ENCODE measurements at regions not wholly inside any gene's neighbourhood (a gene's known extent, or its start where the extent isn't known, plus 50 kb on each side); places are given as distances from the start of the nearest gene placed in this dataset.

GRCh38 chr12:68521848-68522502 is 88.7 kb upstream of the RAP1B start:
- DNase-seq (no peak), ATAC-seq (no peak)
- Histone ChIP-seq H3K4me1 (no peaks in the 10 kb centered on the region), H3K27me3 (no peaks in the 10 kb centered on the region), H3K9me3 (no peaks in the 10 kb centered on the region), H3K4me3 (no peak overlapping the region), H3K27ac (peak overlapping the region; percentile 6), H3K36me3 (no peaks in the 10 kb centered on the region)
- no peak for TF ChIP-seq CTCF (IDR thresholded peaks at IDR 0.05)
- intact Hi-C loops (cut with DNase I), result no loop called here

- no peak overlapping the region for H3K27ac ChIP-seq
- intact Hi-C loops (cut with DNase I), result no loop called here
Observed at GRCh38 chr12:68529466-68529865, 81.2 kb upstream of the RAP1B start.

GRCh38 chr12:68529869-68530268 is 80.8 kb upstream of the RAP1B start:
- ATAC-seq (no peak), DNase-seq (no peak)
- Histone ChIP-seq H3K27ac (no peak overlapping the region), H3K4me3 (no peak overlapping the region), H3K9me3 (no peaks in the 10 kb centered on the region), H3K27me3 (no peaks in the 10 kb centered on the region), H3K36me3 (no peaks in the 10 kb centered on the region), H3K4me1 (no peaks in the 10 kb centered on the region)
- intact Hi-C loops (cut with DNase I), result no loop called here
- TF ChIP-seq CTCF (IDR thresholded peaks at IDR 0.05), result no peak

More at GRCh38 chr12:68529466-68529865, 81.2 kb upstream of the RAP1B start:
- Histone ChIP-seq H3K36me3 (no peaks in the 10 kb centered on the region), H3K9me3 (no peaks in the 10 kb centered on the region), H3K4me3 (no peak overlapping the region), H3K4me1 (no peaks in the 10 kb centered on the region), H3K27me3 (no peaks in the 10 kb centered on the region)
- no peak for DNase-seq
- no peak for TF ChIP-seq CTCF (IDR thresholded peaks at IDR 0.05)
- ATAC-seq, result no peak

GRCh38 chr12:68530299-68530698 is 80.4 kb upstream of the RAP1B start:
- ATAC-seq (no peak), DNase-seq (no peak)
- intact Hi-C loops (cut with DNase I), result no loop called here
- Histone ChIP-seq H3K9me3 (no peaks in the 10 kb centered on the region), H3K4me1 (no peaks in the 10 kb centered on the region), H3K36me3 (no peaks in the 10 kb centered on the region), H3K27ac (no peak overlapping the region), H3K4me3 (no peak overlapping the region), H3K27me3 (no peaks in the 10 kb centered on the region)
- no peak for TF ChIP-seq CTCF (IDR thresholded peaks at IDR 0.05)

- Histone ChIP-seq H3K4me1 (no peaks in the 10 kb centered on the region), H3K4me3 (no peak overlapping the region), H3K9me3 (no peaks in the 10 kb centered on the region), H3K27me3 (no peaks in the 10 kb centered on the region), H3K36me3 (no peaks in the 10 kb centered on the region), H3K27ac (no peak overlapping the region)
- DNase-seq, result no peak
- intact Hi-C loops (cut with DNase I), result no loop called here
- no peak for ATAC-seq
- TF ChIP-seq CTCF (IDR thresholded peaks at IDR 0.05), result no peak
Observed at GRCh38 chr12:68530965-68531364, 79.7 kb upstream of the RAP1B start.
